ENCODE measurements at regions not wholly inside any gene's neighbourhood (a gene's known extent, or its start where the extent isn't known, plus 50 kb on each side); places are given as distances from the start of the nearest gene placed in this dataset.

DNA sequence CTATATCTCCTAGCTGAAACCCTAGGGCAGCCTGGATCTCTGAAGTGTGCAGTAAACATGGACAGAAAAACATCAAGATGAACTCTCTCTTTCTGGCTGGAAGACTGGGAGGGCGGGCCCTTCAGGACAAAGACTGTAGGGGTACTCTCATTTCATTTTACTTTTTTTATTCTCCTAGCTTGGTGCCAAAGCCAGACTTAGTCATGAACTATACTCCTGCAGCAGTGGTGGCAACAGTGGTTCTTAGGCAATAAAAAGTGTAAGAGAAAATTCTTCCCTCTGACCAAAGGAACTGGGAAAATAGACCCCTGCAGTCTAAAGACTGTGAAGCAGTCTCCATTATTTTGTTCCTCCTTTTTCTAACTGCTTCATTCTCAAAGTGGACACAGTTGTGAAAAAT, 213.8 kb upstream of the JUN start:
- TF ChIP-seq GABPA (IDR thresholded peaks at IDR 0.05; ENCODE audit: low read depth) (no peak), REST (IDR thresholded peaks at IDR 0.05; ENCODE audit: insufficient replicate concordance, low read depth) (no peak), POLR2AphosphoS5 (IDR thresholded peaks at IDR 0.05; ENCODE audit: low read depth) (no peak), SPI1 (IDR thresholded peaks at IDR 0.05; ENCODE audit: borderline replicate concordance, low read depth) (no peak)
- TF ChIP-seq, protein P1, sequence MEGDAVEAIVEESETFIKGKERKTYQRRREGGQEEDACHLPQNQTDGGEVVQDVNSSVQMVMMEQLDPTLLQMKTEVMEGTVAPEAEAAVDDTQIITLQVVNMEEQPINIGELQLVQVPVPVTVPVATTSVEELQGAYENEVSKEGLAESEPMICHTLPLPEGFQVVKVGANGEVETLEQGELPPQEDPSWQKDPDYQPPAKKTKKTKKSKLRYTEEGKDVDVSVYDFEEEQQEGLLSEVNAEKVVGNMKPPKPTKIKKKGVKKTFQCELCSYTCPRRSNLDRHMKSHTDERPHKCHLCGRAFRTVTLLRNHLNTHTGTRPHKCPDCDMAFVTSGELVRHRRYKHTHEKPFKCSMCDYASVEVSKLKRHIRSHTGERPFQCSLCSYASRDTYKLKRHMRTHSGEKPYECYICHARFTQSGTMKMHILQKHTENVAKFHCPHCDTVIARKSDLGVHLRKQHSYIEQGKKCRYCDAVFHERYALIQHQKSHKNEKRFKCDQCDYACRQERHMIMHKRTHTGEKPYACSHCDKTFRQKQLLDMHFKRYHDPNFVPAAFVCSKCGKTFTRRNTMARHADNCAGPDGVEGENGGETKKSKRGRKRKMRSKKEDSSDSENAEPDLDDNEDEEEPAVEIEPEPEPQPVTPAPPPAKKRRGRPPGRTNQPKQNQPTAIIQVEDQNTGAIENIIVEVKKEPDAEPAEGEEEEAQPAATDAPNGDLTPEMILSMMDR (IDR thresholded peaks at IDR 0.05; ENCODE audit: insufficient read depth, low read length): no peak

Data from HL-60 (cell line).